Activated B cell treated with CpG ODN at 0.5 μM for 24 hours (primary cell): ENCODE measurements at regions not wholly inside any gene's neighbourhood (a gene's known extent, or its start where the extent isn't known, plus 50 kb on each side); places are given as distances from the start of the nearest gene placed in this dataset.

Experiments used
- ATAC-seq: fragments of 200-7000 bp; cut with Tn5 transposase; one replicate; pipeline ENCODE4 v1.10.0; 2021; ENCODE audit warnings: low read depth, mild to moderate bottlenecking, moderate library complexity
- CTCF ChIA-PET: fragments of 350-600 bp; sonication (Branson Sonifier 250); formaldehyde crosslinking; loops from one replicate; lab custom pipeline; 2021; ENCODE audit warnings: antibody characterized with exemption; lab: Charles Lee
- POLR2A ChIA-PET: fragments of 350-600 bp; sonication (Branson Sonifier 250); formaldehyde crosslinking; loops from one replicate; lab custom pipeline; 2021; ENCODE audit warnings: antibody characterized with exemption; lab: Charles Lee
- DNase-seq: peaks from one replicate; pipeline ENCODE4 v3.0.0; 2022
- H3K27ac Mint-ChIP-seq: one replicate; pipeline ENCODE4 v1.8.0; 2020; ENCODE audit warnings: mixed read lengths
- H3K27me3 Mint-ChIP-seq: one replicate; pipeline ENCODE4 v1.8.0; 2021; ENCODE audit warnings: mixed read lengths
- H3K36me3 Mint-ChIP-seq: one replicate; pipeline ENCODE4 v1.8.0; 2021; ENCODE audit warnings: low read depth, mixed read lengths
- H3K4me1 Mint-ChIP-seq: one replicate; pipeline ENCODE4 v1.8.0; 2021; ENCODE audit warnings: mixed read lengths
- H3K4me3 Mint-ChIP-seq: one replicate; pipeline ENCODE4 v1.8.0; 2020; ENCODE audit warnings: mild to moderate bottlenecking, mixed read lengths
- H3K9me3 Mint-ChIP-seq: one replicate; pipeline ENCODE4 v1.8.0; 2020; ENCODE audit warnings: mixed read lengths
- CTCF ChIP-seq: fragments of 200-600 bp; IDR thresholded peaks from one replicate; pipeline ENCODE4 v1.8.0; 2022; ENCODE audit warnings: antibody characterized with exemption, mild to moderate bottlenecking
- intact Hi-C: fragments of 100-400 bp; cut with micrococcal nuclease; formaldehyde crosslinking; loops from one replicate; pipeline ENCODE4 v1.15.1; 2024

DNA sequence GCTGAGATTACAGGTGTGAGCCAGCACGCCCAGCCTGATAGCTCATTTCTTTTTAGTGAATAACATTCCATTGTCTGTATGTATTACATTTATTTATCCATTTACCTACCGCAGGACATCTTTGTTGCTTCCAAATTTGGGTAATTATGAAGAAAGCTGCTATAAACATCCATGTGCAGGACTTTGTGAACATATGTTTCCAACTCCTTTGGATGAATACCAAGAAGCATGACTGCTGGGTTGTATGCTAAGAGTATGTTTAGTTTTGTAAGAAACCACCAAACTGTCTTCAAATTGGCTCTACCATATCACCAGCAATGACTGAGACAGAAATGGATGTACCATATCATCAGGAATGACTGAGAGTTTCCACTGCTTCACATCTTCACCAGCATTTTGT lies 200.2 kb upstream of the TMEM196 start:
- ChIA-PET POLR2A (no interaction called here), CTCF (no interaction called here)
- no peak overlapping the region for H3K27ac Mint-ChIP-seq
- H3K4me1 Mint-ChIP-seq = no peaks in the 10 kb centered on the region
- no peaks in the 10 kb centered on the region for H3K9me3 Mint-ChIP-seq
- no peak overlapping the region for H3K4me3 Mint-ChIP-seq
- no peak for ATAC-seq
- DNase-seq = no peak
- intact Hi-C loops = no loop called here
- H3K27me3 Mint-ChIP-seq = no peaks in the 10 kb centered on the region
- no peaks in the 10 kb centered on the region for H3K36me3 Mint-ChIP-seq
- TF ChIP-seq CTCF = no peak

DNA sequence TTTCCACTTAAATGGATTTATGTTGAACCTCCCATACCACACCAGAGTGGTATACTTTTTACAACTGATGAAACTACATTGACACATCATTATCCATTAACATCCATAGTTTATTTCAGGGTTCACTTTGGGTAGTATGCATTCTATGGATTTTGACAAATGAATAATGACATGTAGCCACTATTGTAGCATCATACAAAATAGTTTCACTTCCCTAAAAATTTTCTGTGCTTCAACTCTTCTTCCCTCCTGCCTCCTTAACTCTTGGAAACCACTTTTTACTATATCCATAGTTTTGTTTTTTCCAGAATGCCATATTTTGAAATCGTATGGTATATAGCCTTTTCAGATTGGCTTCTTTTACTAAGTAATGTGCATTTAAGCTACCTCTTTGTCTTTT lies 199.5 kb upstream of the TMEM196 start:
- intact Hi-C loops = no loop called here
- no peak overlapping the region for H3K4me3 Mint-ChIP-seq
- CTCF ChIA-PET = interaction anchor here (1.9 kb wide), 1 partner anchor 10 kb away, joined by 8 read pairs; no protein-coding TSS in a partner anchor
- H3K27me3 Mint-ChIP-seq = no peaks in the 10 kb centered on the region
- no peak for TF ChIP-seq CTCF
- POLR2A ChIA-PET = no interaction called here
- ATAC-seq (no peak), DNase-seq (no peak)
- no peaks in the 10 kb centered on the region for H3K4me1 Mint-ChIP-seq
- no peaks in the 10 kb centered on the region for H3K9me3 Mint-ChIP-seq
- no peaks in the 10 kb centered on the region for H3K36me3 Mint-ChIP-seq
- no peak overlapping the region for H3K27ac Mint-ChIP-seq

- Mint-ChIP-seq H3K36me3 (no peaks in the 10 kb centered on the region), H3K27me3 (no peaks in the 10 kb centered on the region), H3K27ac (no peak overlapping the region), H3K9me3 (no peaks in the 10 kb centered on the region), H3K4me1 (no peaks in the 10 kb centered on the region), H3K4me3 (no peak overlapping the region)
- ATAC-seq = no peak
- POLR2A ChIA-PET = no interaction called here
- DNase-seq = no peak
- CTCF ChIA-PET = interaction anchor here (1.9 kb wide), 1 partner anchor 11 kb away, joined by 8 read pairs; no protein-coding TSS in a partner anchor
- TF ChIP-seq CTCF = no peak
- intact Hi-C loops = no loop called here
Measured at GRCh38 chr7:19971956-19972355, 198.5 kb upstream of the TMEM196 start.

DNA sequence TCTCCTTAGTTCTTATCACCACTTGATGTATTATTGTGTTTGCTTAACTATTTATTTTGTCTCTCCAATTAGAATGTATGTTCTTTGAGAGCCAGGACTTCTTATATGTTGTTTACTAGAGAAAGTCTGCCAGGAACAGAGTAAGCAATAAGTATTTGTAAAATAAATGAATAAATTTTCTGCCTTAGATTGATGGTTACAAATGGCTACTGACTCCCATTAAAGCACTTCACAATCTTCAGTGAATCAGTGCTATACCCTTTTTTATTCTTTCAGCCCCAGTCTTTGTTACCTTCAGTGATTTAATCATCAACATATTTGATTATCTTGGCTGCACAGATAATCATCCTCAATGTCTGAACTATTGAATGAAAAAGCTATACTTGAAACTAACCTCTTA lies 197.1 kb upstream of the TMEM196 start:
- POLR2A ChIA-PET = no interaction called here

GRCh38 chr7:19969859-19970493 lies 196.6 kb upstream of the TMEM196 start:
- intact Hi-C loops = no loop called here
- H3K36me3 Mint-ChIP-seq = no peaks in the 10 kb centered on the region
- no peaks in the 10 kb centered on the region for H3K4me1 Mint-ChIP-seq
- ATAC-seq (no peak), DNase-seq (no peak)
- CTCF ChIA-PET = no interaction called here
- TF ChIP-seq CTCF = no peak
- H3K27ac Mint-ChIP-seq = no peak overlapping the region
- no peaks in the 10 kb centered on the region for H3K27me3 Mint-ChIP-seq
- POLR2A ChIA-PET = no interaction called here
- no peaks in the 10 kb centered on the region for H3K9me3 Mint-ChIP-seq
- no peak overlapping the region for H3K4me3 Mint-ChIP-seq

More for the DNA sequence above, 197.1 kb upstream of the TMEM196 start:
- CTCF ChIA-PET = no interaction called here
- Mint-ChIP-seq H3K27ac (no peak overlapping the region), H3K9me3 (no peaks in the 10 kb centered on the region), H3K27me3 (no peaks in the 10 kb centered on the region), H3K4me1 (no peaks in the 10 kb centered on the region), H3K36me3 (no peaks in the 10 kb centered on the region), H3K4me3 (no peak overlapping the region)
- DNase-seq = no peak
- no peak for TF ChIP-seq CTCF
- ATAC-seq = no peak
- intact Hi-C loops = no loop called here
